ENCODE measurements at regions not wholly inside any gene's neighbourhood (a gene's known extent, or its start where the extent isn't known, plus 50 kb on each side); places are given as distances from the start of the nearest gene placed in this dataset.

GRCh38 chr12:87020071-87020470 is 763.9 kb upstream of the MGAT4C start:
- Histone ChIP-seq H3K23ac (ENCODE audit: insufficient read length, low read depth, low read length) (no peak overlapping the region), H4K5ac (ENCODE audit: insufficient read length, low read depth, low read length) (no peak overlapping the region), H4K8ac (replicated peaks; ENCODE audit: insufficient read length, low read depth, low read length) (no peak overlapping the region), H3K27ac (ENCODE audit: insufficient read length, low read depth, low read length) (no peak overlapping the region), H2BK120ac (ENCODE audit: low read depth, low read length, poor library complexity, severe bottlenecking) (no peak overlapping the region), H2AK5ac (ENCODE audit: insufficient read length, low read length) (no peak overlapping the region), H3T11ph (ENCODE audit: low read length) (no peak overlapping the region), H3K79me1 (ENCODE audit: insufficient read depth, low read depth, low read length, poor library complexity, severe bottlenecking) (no peaks in the 10 kb centered on the region), H3K9ac (ENCODE audit: extremely low read depth, insufficient read length, low read length) (no peak overlapping the region), H3K27me3 (ENCODE audit: insufficient read depth, low read length) (no peaks in the 10 kb centered on the region), H2AFZ (ENCODE audit: low read length) (no peak overlapping the region), H3K4me2 (ENCODE audit: insufficient read depth, insufficient read length, low read length) (no peak overlapping the region), H3K23me2 (ENCODE audit: insufficient read length, low read depth, low read length, poor library complexity, severe bottlenecking) (no peaks in the 10 kb centered on the region), H2BK12ac (ENCODE audit: insufficient read length, low read depth, low read length) (no peak overlapping the region), H3K56ac (ENCODE audit: insufficient read length, low read depth, low read length) (no peak overlapping the region), H3K14ac (ENCODE audit: insufficient read depth, low read length) (no peak overlapping the region), H2BK15ac (ENCODE audit: low read depth, low read length) (no peak overlapping the region), H4K91ac (ENCODE audit: insufficient read length, low read depth, low read length) (no peak overlapping the region), H2BK5ac (ENCODE audit: insufficient read length, low read length) (no peak overlapping the region), H3K4me1 (ENCODE audit: insufficient read depth, low read length) (no peaks in the 10 kb centered on the region), H3K4ac (ENCODE audit: low read depth, low read length) (no peak overlapping the region), H3K9me3 (ENCODE audit: control insufficient read depth, low read depth, low read length) (no peaks in the 10 kb centered on the region), H4K20me1 (ENCODE audit: control insufficient read depth, insufficient read depth, insufficient read length) (no peaks in the 10 kb centered on the region), H3K79me2 (ENCODE audit: insufficient read depth, low read length) (no peaks in the 10 kb centered on the region), H3K18ac (ENCODE audit: insufficient read length, low read depth, low read length) (no peak overlapping the region), H2BK20ac (ENCODE audit: low read depth, low read length, poor library complexity, severe bottlenecking) (no peak overlapping the region)
- H3K27me3 Mint-ChIP-seq (ENCODE audit: low read depth): no peaks in the 10 kb centered on the region
- no peaks in the 10 kb centered on the region for H3K9me3 Mint-ChIP-seq
- no peak for DNase-seq
- H3K27ac Mint-ChIP-seq: no peak overlapping the region
- WGBS (ENCODE audit: extremely low coverage, insufficient read length, low lambda C conversion rate): no CpG with 5 or more reads among the region's 1 CpG
- H3K4me3 Mint-ChIP-seq: no peak overlapping the region
- no peak for TF ChIP-seq CTCF (conservative IDR thresholded peaks at IDR 0.05)
- no peaks in the 10 kb centered on the region for H3K4me1 Mint-ChIP-seq
- no peaks in the 10 kb centered on the region; a peak in 1 of 7 replicates for H3K36me3 Mint-ChIP-seq (ENCODE audit: insufficient read depth in 1 of 3, low read depth in 3 of 3)
